ENCODE measurements at regions not wholly inside any gene's neighbourhood (a gene's known extent, or its start where the extent isn't known, plus 50 kb on each side); places are given as distances from the start of the nearest gene placed in this dataset.
"Not testable (repeated sequence)": the region's sequence is repeated elsewhere in the genome, so short reads cannot be mapped to it uniquely, and the experiment has no call there.

DNA sequence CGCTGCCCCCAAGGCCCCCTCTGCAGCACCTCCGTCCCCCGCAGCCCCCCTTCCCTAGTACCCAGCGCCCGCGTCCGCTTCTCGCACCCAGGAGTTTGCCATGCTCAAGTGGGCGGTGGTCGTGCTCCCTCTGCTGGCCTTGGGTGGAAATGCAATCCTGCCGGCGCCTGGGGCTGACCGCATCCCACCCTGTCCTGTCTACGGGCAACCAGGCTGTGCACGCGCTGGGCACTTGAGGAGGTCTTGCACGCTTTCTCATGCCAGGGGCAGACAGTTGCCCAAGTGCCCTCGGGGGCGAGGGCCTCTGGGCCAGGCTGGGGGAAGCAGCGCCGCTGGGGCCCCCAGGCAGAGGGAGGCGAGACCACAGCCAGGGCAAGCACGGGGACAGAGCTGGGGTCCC lies 1450.7 kb upstream of the TPTE start:
- DNase-seq, result not testable (repeated sequence)

- not testable (repeated sequence) for DNase-seq
Measured at GRCh38 chr21:9073010-9073409, 1448.4 kb upstream of the TPTE start.

- not testable (repeated sequence) for DNase-seq
Measured at GRCh38 chr21:9074772-9075171, 1446.6 kb upstream of the TPTE start.

GRCh38 chr21:9083091-9083826 lies 1438.1 kb upstream of the TPTE start:
- not testable (repeated sequence) for DNase-seq

GRCh38 chr21:9086299-9086698 lies 1435.1 kb upstream of the TPTE start:
- DNase-seq, result not testable (repeated sequence)

GRCh38 chr21:9087816-9088215 lies 1433.6 kb upstream of the TPTE start:
- DNase-seq, result not testable (repeated sequence)

- DNase-seq, result not testable (repeated sequence)
Measured at GRCh38 chr21:9129741-9130140, 1391.6 kb upstream of the TPTE start.

GRCh38 chr21:9130817-9131216 lies 1390.6 kb upstream of the TPTE start:
- not testable (repeated sequence) for DNase-seq

Measured in activated T-cell treated with anti-CD3 and anti-CD28 coated beads, Interleukin-2, amount 50 U/mL, for 48 hours (primary cell).